Right cardiac atrium (tissue), 5 donors: ENCODE measurements at regions not wholly inside any gene's neighbourhood (a gene's known extent, or its start where the extent isn't known, plus 50 kb on each side); places are given as distances from the start of the nearest gene placed in this dataset.

Experiments
- ATAC-seq, 2 donors: fragments of 200-7000 bp; cut with Tn5 transposase; one replicate each; pipeline versions ENCODE4 v1.8.0 to v1.9.1; 2020; ENCODE audit warnings: moderate library complexity in 2 of 2, mild to moderate bottlenecking in 1 of 2
- DNase-seq, 3 donors: peaks; one replicate each; pipeline ENCODE4 v3.0.0-alpha.2; 2020
- H3K27ac ChIP-seq: one replicate; pipeline ENCODE4 v1.5.1; 2013; ENCODE audit warnings: mild to moderate bottlenecking, low read length, control low read depth, moderate library complexity
- H3K27me3 ChIP-seq: one replicate; pipeline ENCODE4 v1.6.1; 2013; ENCODE audit not compliant: control insufficient read depth, insufficient read depth
- H3K4me1 ChIP-seq: one replicate; pipeline ENCODE4 v1.6.1; 2013; ENCODE audit warnings: low read length; ENCODE audit not compliant: control insufficient read depth, insufficient read depth
- H3K4me3 ChIP-seq: one replicate; pipeline ENCODE4 v1.5.1; 2013; ENCODE audit warnings: low read length, control low read depth
- H3K9me3 ChIP-seq: one replicate; pipeline ENCODE4 v1.6.1; 2013; ENCODE audit warnings: low read length; ENCODE audit not compliant: control insufficient read depth
- WGBS: extraction: QIAGEN DNeasy Blood & Tissue Kit; methylation state at CpG from one replicate; pipeline ENCODE4 v1.1.7; 2013; 5-methylcytosine and 5-hydroxymethylcytosine counted together
- intact Hi-C, 4 donors: fragments of 100-400 bp; cut with DNase I; formaldehyde crosslinking; loops; one replicate each; pipeline versions ENCODE4 v1.11.0 to v1.14.0; 2022 to 2023
- donor health status: healthy with polysubstance abuse.
- donor health status: DM: no; HTN: yes; CAD: no.
- donor health status: DM: no; HTN: no; CAD: no.
- donor health status: DM: no; HTN: yes; CAD: no; lungs with severe emphysema.
- donor health status: DM: yes; HTN: yes; CAD: no.

GRCh38 chr2:129354631-129355030 lies 624.8 kb upstream of the RAB6C start:
- DNase-seq, result no peak
- WGBS, result 79% methylated on average over 2 of the region's 2 CpGs

GRCh38 chr2:129361688-129362087 lies 617.8 kb upstream of the RAB6C start:
- intact Hi-C loops, result no loop called here
- WGBS, result 91% methylated on average over 3 of the region's 3 CpGs
- no peaks in the 10 kb centered on the region for H3K9me3 ChIP-seq
- no peaks in the 10 kb centered on the region for H3K27me3 ChIP-seq
- no peak overlapping the region for H3K4me3 ChIP-seq
- no peak for DNase-seq
- ATAC-seq, result no peak
- no peak overlapping the region for H3K27ac ChIP-seq
- H3K4me1 ChIP-seq, result no peaks in the 10 kb centered on the region

More at GRCh38 chr2:129354631-129355030, 624.8 kb upstream of the RAB6C start:
- Histone ChIP-seq H3K4me1 (no peaks in the 10 kb centered on the region), H3K4me3 (no peak overlapping the region), H3K9me3 (no peaks in the 10 kb centered on the region), H3K27ac (no peak overlapping the region), H3K27me3 (no peaks in the 10 kb centered on the region)
- intact Hi-C loops, result no loop called here
- no peak for ATAC-seq

GRCh38 chr2:129366263-129366662 lies 613.2 kb upstream of the RAB6C start:
- H3K9me3 ChIP-seq, result no peaks in the 10 kb centered on the region
- WGBS, result 76% methylated on average over 7 of the region's 7 CpGs
- no peaks in the 10 kb centered on the region for H3K4me1 ChIP-seq
- no peak overlapping the region for H3K27ac ChIP-seq
- H3K4me3 ChIP-seq, result no peak overlapping the region
- no peaks in the 10 kb centered on the region for H3K27me3 ChIP-seq
- intact Hi-C loops, result no loop called here
- DNase-seq (no peak), ATAC-seq (no peak)

- ATAC-seq, result no peak
- H3K27ac ChIP-seq, result no peak overlapping the region
- 63% methylated on average over 4 of the region's 4 CpGs for WGBS
- H3K4me3 ChIP-seq, result no peak overlapping the region
- H3K27me3 ChIP-seq, result no peaks in the 10 kb centered on the region
- H3K9me3 ChIP-seq, result no peaks in the 10 kb centered on the region
- no peak for DNase-seq
- no peaks in the 10 kb centered on the region for H3K4me1 ChIP-seq
- intact Hi-C loops, result no loop called here
Measured at GRCh38 chr2:129367107-129367506, 612.4 kb upstream of the RAB6C start.

GRCh38 chr2:129369437-129369836 lies 610.0 kb upstream of the RAB6C start:
- 91% methylated on average over 2 of the region's 2 CpGs for WGBS
- H3K27me3 ChIP-seq, result no peaks in the 10 kb centered on the region
- H3K4me3 ChIP-seq, result no peak overlapping the region
- H3K4me1 ChIP-seq, result no peaks in the 10 kb centered on the region
- no peak overlapping the region for H3K27ac ChIP-seq
- intact Hi-C loops, result no loop called here
- DNase-seq, result no peak
- no peak for ATAC-seq
- no peaks in the 10 kb centered on the region for H3K9me3 ChIP-seq

GRCh38 chr2:129374452-129374851 lies 605.0 kb upstream of the RAB6C start:
- no peaks in the 10 kb centered on the region for H3K27me3 ChIP-seq
- H3K4me3 ChIP-seq, result no peak overlapping the region
- no peak overlapping the region for H3K27ac ChIP-seq
- ATAC-seq (no peak), DNase-seq (no peak)
- intact Hi-C loops, result no loop called here
- WGBS, result 58% methylated on average over 7 of the region's 7 CpGs
- no peaks in the 10 kb centered on the region for H3K4me1 ChIP-seq
- H3K9me3 ChIP-seq, result no peaks in the 10 kb centered on the region

GRCh38 chr2:129375632-129376425 lies 603.6 kb upstream of the RAB6C start:
- WGBS, result 87% methylated on average over 13 of the region's 13 CpGs
- no peak for DNase-seq
- no peak for ATAC-seq
- H3K27me3 ChIP-seq, result no peaks in the 10 kb centered on the region
- no peaks in the 10 kb centered on the region for H3K4me1 ChIP-seq
- no peak overlapping the region for H3K27ac ChIP-seq
- no peak overlapping the region for H3K4me3 ChIP-seq
- no peaks in the 10 kb centered on the region for H3K9me3 ChIP-seq
- intact Hi-C loops, result no loop called here

GRCh38 chr2:129376426-129377077 lies 602.9 kb upstream of the RAB6C start:
- 80% methylated on average over 16 of the region's 16 CpGs for WGBS
- no peak for ATAC-seq
- Histone ChIP-seq H3K4me1 (no peaks in the 10 kb centered on the region), H3K27ac (no peak overlapping the region), H3K9me3 (no peaks in the 10 kb centered on the region), H3K27me3 (no peaks in the 10 kb centered on the region), H3K4me3 (no peak overlapping the region)
- no peak for DNase-seq
- intact Hi-C loops, result no loop called here

- 76% methylated on average over 4 of the region's 4 CpGs for WGBS
- Histone ChIP-seq H3K27me3 (no peaks in the 10 kb centered on the region), H3K9me3 (no peaks in the 10 kb centered on the region), H3K4me3 (no peak overlapping the region), H3K27ac (no peak overlapping the region), H3K4me1 (no peaks in the 10 kb centered on the region)
- DNase-seq (no peak), ATAC-seq (no peak)
- intact Hi-C loops, result no loop called here
Measured at GRCh38 chr2:129377078-129377469, 602.4 kb upstream of the RAB6C start.

GRCh38 chr2:129378186-129378585 lies 601.3 kb upstream of the RAB6C start:
- Histone ChIP-seq H3K4me1 (no peaks in the 10 kb centered on the region), H3K4me3 (no peak overlapping the region), H3K9me3 (no peaks in the 10 kb centered on the region), H3K27ac (no peak overlapping the region), H3K27me3 (no peaks in the 10 kb centered on the region)
- ATAC-seq (no peak), DNase-seq (no peak)
- intact Hi-C loops, result no loop called here
- WGBS, result 81% methylated on average over 10 of the region's 10 CpGs

- Histone ChIP-seq H3K27me3 (no peaks in the 10 kb centered on the region), H3K27ac (no peak overlapping the region), H3K9me3 (no peaks in the 10 kb centered on the region), H3K4me3 (no peak overlapping the region), H3K4me1 (no peaks in the 10 kb centered on the region)
- DNase-seq (no peak), ATAC-seq (no peak)
- 55% methylated on average over 3 of the region's 3 CpGs for WGBS
- intact Hi-C loops, result no loop called here
Measured at GRCh38 chr2:129379411-129379810, 600.1 kb upstream of the RAB6C start.
